ENCODE measurements at regions not wholly inside any gene's neighbourhood (a gene's known extent, or its start where the extent isn't known, plus 50 kb on each side); places are given as distances from the start of the nearest gene placed in this dataset.

- no peak for DNase-seq (ENCODE audit: insufficient read length)
- no peak for TF ChIP-seq POLR2A (IDR thresholded peaks at IDR 0.05; ENCODE audit: low read depth, low read length)
- TF ChIP-seq POLR2AphosphoS5 (IDR thresholded peaks at IDR 0.05; ENCODE audit: low read depth, low read length): no peak
- no peak for TF ChIP-seq TAF1 (IDR thresholded peaks at IDR 0.05; ENCODE audit: borderline replicate concordance, low read depth, low read length)
- no peak for FAIRE-seq
Observed at GRCh38 chr5:117691081-117691870, 1116.7 kb upstream of the SEMA6A start.

GRCh38 chr5:117690612-117691011 is 1116.0 kb upstream of the SEMA6A start:
- FAIRE-seq (no peak), DNase-seq (ENCODE audit: insufficient read length) (no peak)
- TF ChIP-seq TAF1 (IDR thresholded peaks at IDR 0.05; ENCODE audit: borderline replicate concordance, low read depth, low read length) (no peak), POLR2A (IDR thresholded peaks at IDR 0.05; ENCODE audit: low read depth, low read length) (no peak), POLR2AphosphoS5 (IDR thresholded peaks at IDR 0.05; ENCODE audit: low read depth, low read length) (no peak)

- FAIRE-seq (no peak), DNase-seq (ENCODE audit: insufficient read length) (no peak)
- TF ChIP-seq POLR2AphosphoS5 (IDR thresholded peaks at IDR 0.05; ENCODE audit: low read depth, low read length): no peak
- no peak for TF ChIP-seq TAF1 (IDR thresholded peaks at IDR 0.05; ENCODE audit: borderline replicate concordance, low read depth, low read length)
- TF ChIP-seq POLR2A (IDR thresholded peaks at IDR 0.05; ENCODE audit: low read depth, low read length): no peak
Observed at GRCh38 chr5:117686926-117687325, 1112.3 kb upstream of the SEMA6A start.

- DNase-seq (ENCODE audit: insufficient read length): no peak
- FAIRE-seq: no peak
- TF ChIP-seq TAF1 (IDR thresholded peaks at IDR 0.05; ENCODE audit: borderline replicate concordance, low read depth, low read length) (no peak), POLR2AphosphoS5 (IDR thresholded peaks at IDR 0.05; ENCODE audit: low read depth, low read length) (no peak), POLR2A (IDR thresholded peaks at IDR 0.05; ENCODE audit: low read depth, low read length) (no peak)
Observed at GRCh38 chr5:117682416-117682815, 1107.8 kb upstream of the SEMA6A start.

- TF ChIP-seq POLR2AphosphoS5 (IDR thresholded peaks at IDR 0.05; ENCODE audit: low read depth, low read length): no peak
- no peak for TF ChIP-seq POLR2A (IDR thresholded peaks at IDR 0.05; ENCODE audit: low read depth, low read length)
- no peak for TF ChIP-seq TAF1 (IDR thresholded peaks at IDR 0.05; ENCODE audit: borderline replicate concordance, low read depth, low read length)
- no peak for DNase-seq (ENCODE audit: insufficient read length)
- no peak for FAIRE-seq
Observed at GRCh38 chr5:117681431-117682254, 1107.0 kb upstream of the SEMA6A start.

GRCh38 chr5:117680426-117680825 is 1105.8 kb upstream of the SEMA6A start:
- no peak for DNase-seq (ENCODE audit: insufficient read length)
- TF ChIP-seq POLR2AphosphoS5 (IDR thresholded peaks at IDR 0.05; ENCODE audit: low read depth, low read length): no peak
- TF ChIP-seq POLR2A (IDR thresholded peaks at IDR 0.05; ENCODE audit: low read depth, low read length): no peak
- no peak for TF ChIP-seq TAF1 (IDR thresholded peaks at IDR 0.05; ENCODE audit: borderline replicate concordance, low read depth, low read length)
- no peak for FAIRE-seq

GRCh38 chr5:117679046-117679445 is 1104.4 kb upstream of the SEMA6A start:
- FAIRE-seq (no peak), DNase-seq (ENCODE audit: insufficient read length) (no peak)
- TF ChIP-seq POLR2AphosphoS5 (IDR thresholded peaks at IDR 0.05; ENCODE audit: low read depth, low read length) (no peak), POLR2A (IDR thresholded peaks at IDR 0.05; ENCODE audit: low read depth, low read length) (no peak), TAF1 (IDR thresholded peaks at IDR 0.05; ENCODE audit: borderline replicate concordance, low read depth, low read length) (no peak)

- TF ChIP-seq POLR2AphosphoS5 (IDR thresholded peaks at IDR 0.05; ENCODE audit: low read depth, low read length): no peak
- no peak for TF ChIP-seq POLR2A (IDR thresholded peaks at IDR 0.05; ENCODE audit: low read depth, low read length)
- TF ChIP-seq TAF1 (IDR thresholded peaks at IDR 0.05; ENCODE audit: borderline replicate concordance, low read depth, low read length): no peak
- FAIRE-seq (no peak), DNase-seq (ENCODE audit: insufficient read length) (no peak)
Observed at GRCh38 chr5:117675646-117676045, 1101.0 kb upstream of the SEMA6A start.

- FAIRE-seq (no peak), DNase-seq (ENCODE audit: insufficient read length) (no peak)
- no peak for TF ChIP-seq POLR2A (IDR thresholded peaks at IDR 0.05; ENCODE audit: low read depth, low read length)
- TF ChIP-seq TAF1 (IDR thresholded peaks at IDR 0.05; ENCODE audit: borderline replicate concordance, low read depth, low read length): no peak
- TF ChIP-seq POLR2AphosphoS5 (IDR thresholded peaks at IDR 0.05; ENCODE audit: low read depth, low read length): no peak
Observed at GRCh38 chr5:117671551-117671950, 1096.9 kb upstream of the SEMA6A start.

- TF ChIP-seq TAF1 (IDR thresholded peaks at IDR 0.05; ENCODE audit: borderline replicate concordance, low read depth, low read length) (no peak), POLR2AphosphoS5 (IDR thresholded peaks at IDR 0.05; ENCODE audit: low read depth, low read length) (no peak), POLR2A (IDR thresholded peaks at IDR 0.05; ENCODE audit: low read depth, low read length) (no peak)
- FAIRE-seq: no peak
- DNase-seq (ENCODE audit: insufficient read length): no peak
Observed at GRCh38 chr5:117667105-117667504, 1092.5 kb upstream of the SEMA6A start.

GRCh38 chr5:117665121-117665520 is 1090.5 kb upstream of the SEMA6A start:
- DNase-seq (ENCODE audit: insufficient read length) (no peak), FAIRE-seq (no peak)
- no peak for TF ChIP-seq TAF1 (IDR thresholded peaks at IDR 0.05; ENCODE audit: borderline replicate concordance, low read depth, low read length)
- TF ChIP-seq POLR2AphosphoS5 (IDR thresholded peaks at IDR 0.05; ENCODE audit: low read depth, low read length): no peak
- no peak for TF ChIP-seq POLR2A (IDR thresholded peaks at IDR 0.05; ENCODE audit: low read depth, low read length)

All from GM12892 (cell line).